Urothelium cell line (cell line): ENCODE measurements at regions not wholly inside any gene's neighbourhood (a gene's known extent, or its start where the extent isn't known, plus 50 kb on each side); places are given as distances from the start of the nearest gene placed in this dataset.
"Not testable (repeated sequence)": the region's sequence is repeated elsewhere in the genome, so short reads cannot be mapped to it uniquely, and the experiment has no call there.

ENCODE experiments used
- DNase-seq: peaks from one replicate; pipeline ENCODE4 v3.0.0; 2011; ENCODE audit warnings: low spot score, mixed read lengths
- FAIRE-seq: peaks from 2 replicates; lab custom pipeline; 2011; peaks lifted over from hg19 to GRCh38; lab: Jason Lieb, UNC

- not testable (repeated sequence) for FAIRE-seq, DNase-seq
Observed at GRCh38 chr4:68720723-68721122, 50.3 kb upstream of the UGT2B15 start.

DNA sequence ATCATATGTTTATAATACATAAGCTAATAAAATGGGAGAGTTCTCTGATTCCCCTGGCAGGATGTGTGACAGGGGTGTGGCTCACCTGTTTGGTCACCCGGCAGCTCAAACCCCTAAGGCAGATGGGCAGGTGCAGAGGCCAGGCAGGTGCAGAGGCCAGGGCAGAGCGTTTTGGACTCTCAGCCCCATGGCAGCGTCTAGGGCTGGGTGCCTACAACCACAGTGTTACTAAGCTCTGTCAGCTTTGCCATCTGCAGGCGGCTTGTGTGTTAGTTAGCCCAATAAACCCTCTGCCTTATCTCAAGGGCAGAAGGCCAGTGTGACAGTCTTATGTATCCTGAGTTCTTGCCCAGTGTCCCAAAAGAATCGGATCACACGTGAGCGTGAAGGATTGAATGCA is 54.0 kb upstream of the UGT2B15 start:
- no peak for FAIRE-seq

GRCh38 chr4:68724922-68725321 is 54.5 kb upstream of the UGT2B15 start:
- DNase-seq (no peak), FAIRE-seq (peak; percentile 20)

More for the DNA sequence above, 54.0 kb upstream of the UGT2B15 start:
- DNase-seq, result no peak

- FAIRE-seq, result no peak
- no peak for DNase-seq
Observed at GRCh38 chr4:68732653-68733466, 62.4 kb upstream of the UGT2B15 start.

DNA sequence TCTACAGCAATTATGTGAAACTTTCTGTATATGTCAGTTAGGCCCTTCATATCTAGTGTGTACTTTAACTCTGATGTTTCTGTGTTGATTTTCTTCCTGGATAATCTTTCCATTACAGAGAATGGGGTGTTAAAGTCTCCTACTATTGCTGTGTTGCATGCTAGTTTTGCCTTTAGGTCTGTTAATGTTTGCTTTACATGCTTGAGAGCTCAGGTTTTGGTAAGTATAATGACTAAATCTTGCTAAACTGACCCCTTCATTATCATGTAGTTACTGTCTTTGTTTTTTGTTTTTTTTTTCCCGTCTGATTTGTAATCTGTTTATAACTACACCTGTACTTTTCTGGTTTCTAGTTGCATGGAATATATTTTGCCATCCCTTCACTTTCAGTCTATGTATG is 63.6 kb upstream of the UGT2B15 start:
- no peak for FAIRE-seq
- DNase-seq, result no peak

GRCh38 chr4:68735106-68735505 is 64.7 kb upstream of the UGT2B15 start:
- FAIRE-seq, result no peak
- DNase-seq, result no peak

- DNase-seq (no peak), FAIRE-seq (no peak)
Observed at GRCh38 chr4:68736813-68737212, 66.4 kb upstream of the UGT2B15 start.

DNA sequence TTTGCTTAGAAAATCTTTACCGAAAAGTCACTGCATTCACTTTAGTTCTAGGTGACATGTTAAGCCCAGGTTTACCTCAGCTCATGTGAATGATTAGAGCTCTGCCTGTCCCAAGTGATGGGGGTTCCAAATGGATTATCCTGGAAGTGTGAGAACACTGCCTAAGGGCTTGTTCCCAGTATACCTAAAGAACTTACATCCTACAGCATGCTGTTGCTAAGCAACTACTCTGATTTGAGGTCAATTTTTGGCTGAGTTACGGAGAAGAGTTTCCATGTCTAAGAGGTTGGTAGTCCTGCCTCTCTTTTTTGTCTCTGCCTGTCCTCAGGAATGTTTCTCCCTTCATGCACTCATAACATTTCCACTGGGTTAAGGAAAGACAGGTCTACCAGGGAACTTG is 67.6 kb upstream of the UGT2B15 start:
- FAIRE-seq, result no peak
- DNase-seq, result no peak

DNA sequence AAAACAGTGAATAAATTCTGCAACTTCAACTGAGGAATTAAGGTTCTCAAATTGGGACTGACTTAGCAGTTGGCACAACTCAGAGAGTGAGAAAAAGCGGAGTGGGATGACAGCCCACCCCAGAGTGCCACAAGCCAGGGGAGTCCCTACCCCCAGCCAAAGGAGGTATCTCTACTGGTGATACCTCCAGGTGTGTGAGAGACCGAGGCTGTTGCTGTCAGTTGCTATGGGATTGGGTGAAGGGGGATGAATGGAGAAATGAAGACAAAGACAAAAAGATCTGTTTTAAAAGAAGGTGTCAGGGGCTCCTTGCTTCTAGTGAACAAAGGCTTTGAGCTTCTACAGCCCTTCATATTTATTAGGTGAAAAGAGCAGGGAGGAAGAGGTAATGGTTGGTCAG is 71.4 kb upstream of the UGT2B10 start:
- FAIRE-seq, result no peak
- DNase-seq, result no peak

- FAIRE-seq (peak; percentile 83), DNase-seq (peak; percentile 27)
Observed at GRCh38 chr4:68748181-68748991, 67.4 kb upstream of the UGT2B10 start.

DNA sequence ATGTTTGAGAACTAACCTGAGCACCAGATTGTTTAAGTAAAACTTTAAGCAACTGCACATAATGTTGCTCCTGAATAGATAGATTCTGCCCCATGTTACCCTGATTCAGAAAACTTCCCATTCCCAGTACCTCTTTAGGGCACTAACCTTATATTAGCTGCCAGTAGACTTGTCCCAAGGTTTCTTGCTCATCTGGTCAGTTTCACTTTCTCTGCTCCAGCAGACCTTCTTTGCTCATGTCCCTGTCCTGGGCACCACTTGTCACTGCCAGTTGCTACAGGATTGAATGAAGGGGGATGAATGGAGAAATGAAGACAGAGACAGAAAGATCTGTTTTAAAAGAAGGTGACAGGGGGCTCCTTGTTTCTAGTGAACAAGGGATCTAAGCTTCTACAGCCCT is 65.2 kb upstream of the UGT2B10 start:
- FAIRE-seq (no peak), DNase-seq (no peak)

DNA sequence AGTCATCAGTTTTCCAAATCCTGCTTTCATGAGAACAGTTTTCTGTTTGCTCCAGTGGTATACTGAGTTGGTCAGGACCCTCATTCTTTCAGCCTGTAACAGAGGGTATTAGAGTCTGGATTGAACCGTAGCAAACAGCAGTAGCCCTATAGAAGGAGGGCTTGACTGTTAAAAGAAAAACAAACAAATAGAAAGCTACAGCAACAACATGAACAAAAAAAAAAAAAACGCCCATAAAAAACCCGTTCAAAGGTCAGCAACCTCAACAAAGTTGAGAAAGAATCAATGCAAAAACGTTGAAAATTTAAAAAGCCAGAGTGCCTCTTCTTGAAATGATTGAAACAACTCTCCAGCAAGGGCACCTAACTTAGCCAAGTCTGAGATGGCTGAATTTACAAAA is 64.7 kb upstream of the UGT2B10 start:
- no peak for FAIRE-seq
- no peak for DNase-seq

GRCh38 chr4:68765876-68766275 is 49.9 kb upstream of the UGT2B10 start:
- no peak for DNase-seq
- no peak for FAIRE-seq
